HG03378 (cell line): ENCODE measurements at regions not wholly inside any gene's neighbourhood (a gene's known extent, or its start where the extent isn't known, plus 50 kb on each side); places are given as distances from the start of the nearest gene placed in this dataset.

Experiments used
- ATAC-seq: cut with Tn5 transposase; IDR thresholded peaks from one replicate; pipeline ENCODE4 v1.9.1; 2021; ENCODE audit warnings: mild to moderate bottlenecking, moderate library complexity; ENCODE audit not compliant: unreplicated experiment

DNA sequence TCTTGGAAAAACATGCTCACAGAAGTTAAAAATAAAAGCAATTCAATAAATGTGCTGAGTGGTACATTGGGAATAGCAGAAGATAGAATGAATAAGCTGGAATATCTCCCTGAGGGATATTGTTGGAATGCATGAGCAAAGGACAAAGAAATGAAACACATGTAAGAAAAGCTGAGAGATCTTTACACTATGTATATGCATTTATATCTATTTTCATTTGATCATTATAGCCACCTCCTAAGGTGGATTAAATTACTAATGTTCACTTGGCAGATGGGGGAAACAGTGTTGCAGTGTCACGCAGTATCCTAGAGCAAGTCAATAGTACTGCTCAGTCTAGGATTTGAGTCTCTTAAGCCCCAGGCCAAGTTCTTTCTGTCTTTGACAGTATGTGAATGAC is 542.0 kb upstream of the MARCKS start:
- ATAC-seq, result no peak

DNA sequence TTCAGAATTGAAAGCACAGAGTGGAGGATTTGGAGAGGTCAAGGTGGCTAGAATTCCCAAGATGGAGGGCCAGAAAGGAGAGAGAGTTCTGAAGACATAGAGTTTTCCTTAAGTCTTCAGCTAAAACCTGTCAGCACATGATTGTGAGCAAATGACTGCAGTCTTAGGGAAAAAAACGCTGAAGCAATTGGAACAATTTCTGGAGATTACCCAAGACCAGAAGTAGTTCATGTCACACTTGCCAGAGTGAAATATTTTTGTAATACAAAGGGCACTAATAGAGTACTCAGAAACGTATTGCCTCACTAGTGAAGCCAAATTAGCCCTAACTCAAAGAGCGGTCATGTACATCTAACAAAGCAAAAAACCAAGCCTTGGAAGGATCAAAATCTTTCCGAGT is 541.3 kb upstream of the MARCKS start:
- no peak for ATAC-seq

DNA sequence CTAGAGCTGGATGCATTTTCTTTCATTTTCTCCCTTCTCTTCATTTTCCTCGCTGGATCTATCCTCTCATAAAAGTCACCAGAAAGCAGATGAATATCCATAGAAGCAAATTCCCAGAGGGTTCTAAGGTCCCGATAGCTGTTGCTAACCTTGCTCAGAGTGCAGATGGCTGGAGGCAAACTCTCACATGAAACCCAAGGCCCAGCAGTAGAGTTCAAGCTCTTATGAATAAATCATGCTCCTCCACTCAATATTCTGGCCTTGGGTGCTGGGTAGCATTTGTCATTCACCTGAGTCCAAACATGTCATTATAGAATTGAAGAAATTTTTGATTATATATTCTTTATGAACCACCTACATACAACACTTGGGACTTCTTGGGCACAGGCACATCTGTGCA is 539.7 kb upstream of the MARCKS start:
- no peak for ATAC-seq

DNA sequence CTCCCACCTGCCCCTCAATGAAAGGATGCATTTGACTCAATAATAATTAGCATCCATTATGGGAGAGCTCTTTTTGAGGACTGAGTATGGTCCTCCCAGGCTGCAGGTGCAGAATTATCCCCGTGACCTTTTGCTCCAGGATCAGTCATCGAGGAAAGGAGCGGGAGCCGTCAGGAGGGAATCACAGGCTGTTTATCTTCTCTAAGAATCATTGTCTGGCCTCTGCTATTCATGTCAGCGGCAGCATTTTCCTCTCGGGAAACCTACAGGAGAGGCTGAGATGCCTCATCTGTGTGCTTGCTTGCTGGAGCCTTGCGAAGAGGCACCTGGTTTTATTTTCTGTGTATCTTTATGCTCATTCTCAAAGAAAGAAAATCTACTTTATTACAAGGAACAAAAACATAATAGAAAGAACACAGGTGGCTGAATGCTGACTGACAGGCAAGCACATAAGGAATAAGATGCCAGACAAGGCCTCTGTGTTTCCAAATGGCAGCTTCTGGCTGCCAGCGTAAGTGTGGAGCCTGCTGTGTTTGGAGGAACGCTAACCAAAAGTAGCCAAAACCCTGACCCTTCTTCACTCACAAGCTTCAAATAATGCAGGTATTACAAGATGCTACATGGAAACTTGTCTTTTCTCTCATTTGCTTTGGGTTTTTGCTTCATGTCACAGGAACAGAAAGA is 539.1 kb upstream of the MARCKS start:
- no peak for ATAC-seq

DNA sequence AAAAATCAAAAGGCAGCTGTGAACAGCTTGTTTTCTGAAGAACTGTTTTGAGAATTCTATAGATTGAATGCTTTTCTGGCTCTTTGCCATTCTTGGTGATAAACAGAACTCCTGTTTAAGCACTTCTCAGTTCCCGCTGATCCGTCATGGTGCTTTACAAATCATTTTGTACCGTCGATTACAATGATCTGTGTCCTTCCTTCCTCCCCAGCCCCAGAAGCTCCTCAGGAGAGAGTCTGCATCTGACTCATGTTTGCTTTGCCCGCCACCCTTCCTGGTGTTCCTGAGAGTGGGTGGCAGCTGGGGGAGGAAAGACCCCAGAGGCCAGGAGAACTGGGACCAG is 538.6 kb upstream of the MARCKS start:
- ATAC-seq, result no peak

DNA sequence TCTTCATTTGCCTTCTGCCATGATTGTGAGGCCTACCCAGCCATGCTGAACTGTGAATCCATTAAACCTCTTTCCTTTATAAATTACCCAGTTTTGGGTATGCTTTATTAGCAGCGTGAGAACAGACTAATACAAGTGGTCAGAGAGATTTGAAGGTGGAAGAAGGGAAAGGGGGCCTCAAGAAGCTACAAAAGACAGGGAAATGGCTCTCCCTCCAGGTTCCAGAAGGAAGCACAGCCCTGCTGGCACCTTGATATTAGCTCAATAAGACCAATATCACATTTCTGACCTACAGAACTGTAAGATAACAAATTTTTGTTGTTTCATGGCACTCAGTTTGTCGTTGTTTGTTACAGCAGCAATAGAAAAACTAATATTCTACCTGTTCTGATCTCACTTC is 536.5 kb upstream of the MARCKS start:
- ATAC-seq, result no peak

DNA sequence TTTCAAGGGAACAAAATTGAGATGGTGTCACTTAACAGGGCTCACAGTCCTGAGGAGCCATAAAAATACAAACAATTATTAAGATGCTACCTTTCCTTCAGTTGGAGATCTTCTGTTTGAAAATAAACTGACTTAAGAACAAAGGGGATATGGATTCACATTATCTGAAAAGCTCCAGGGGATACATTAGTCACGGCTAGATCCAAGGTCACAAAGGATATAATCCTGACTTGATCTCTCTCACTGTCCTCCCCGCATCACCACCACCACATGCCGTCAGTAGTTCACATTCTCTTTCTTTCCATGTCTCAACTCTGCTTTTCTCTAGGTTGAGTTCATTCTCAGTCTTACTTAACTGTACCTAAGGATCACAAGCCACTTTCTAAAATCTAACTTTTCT is 530.4 kb upstream of the MARCKS start:
- no peak for ATAC-seq

DNA sequence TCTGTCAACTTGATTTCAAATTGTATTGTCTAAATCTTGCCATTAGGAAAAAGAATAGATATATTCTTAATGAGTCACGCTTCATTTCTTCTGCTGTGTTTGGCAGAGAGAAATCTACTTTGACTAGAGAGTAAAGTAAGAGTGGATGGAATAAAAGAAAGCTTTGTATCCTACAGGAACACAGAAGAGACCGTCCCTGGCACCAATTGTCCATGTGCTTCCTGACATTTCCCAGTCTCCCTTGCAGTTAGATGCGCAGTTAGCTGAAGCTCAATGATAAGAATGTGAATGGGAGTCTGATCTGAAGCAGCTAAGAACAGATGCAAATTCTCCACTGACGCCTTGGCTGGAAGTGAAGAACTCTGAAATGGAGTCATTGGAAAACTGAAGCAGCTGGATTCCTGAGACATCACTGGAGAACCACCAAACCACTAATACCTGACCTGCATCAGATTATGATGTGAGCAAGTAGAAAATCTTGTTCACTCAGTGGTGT is 528.2 kb upstream of the MARCKS start:
- no peak for ATAC-seq

DNA sequence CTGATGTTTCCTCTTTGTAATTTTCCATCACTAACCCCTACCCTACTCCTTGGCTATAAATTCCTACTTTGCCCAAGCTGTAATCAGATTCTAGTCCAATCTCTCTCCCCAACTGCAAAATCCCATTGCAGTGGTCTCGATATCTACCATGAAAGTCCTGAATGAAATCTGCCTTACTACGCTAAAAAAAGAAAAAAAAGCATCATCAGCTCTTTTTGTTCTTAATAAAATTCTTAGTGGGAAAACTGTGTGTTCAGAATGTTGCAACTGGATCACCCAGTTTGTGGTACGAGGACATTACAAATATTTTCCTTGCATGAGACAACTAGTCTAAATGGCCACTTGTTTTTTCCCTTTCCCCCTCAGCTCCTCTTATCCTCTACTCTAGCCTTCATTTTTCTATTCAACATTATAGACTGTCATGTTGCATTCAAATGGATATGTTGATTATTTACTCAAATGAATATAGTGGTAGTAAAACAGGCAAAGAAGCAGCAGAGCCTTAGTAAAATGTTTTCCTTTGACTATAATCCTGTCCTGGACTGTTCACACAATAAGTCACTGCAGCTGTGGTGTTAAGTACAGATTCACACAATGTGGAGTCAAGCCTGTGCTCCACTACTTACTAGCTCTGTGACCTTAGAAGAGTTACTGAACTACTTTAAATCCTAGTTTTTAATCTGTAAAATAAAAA is 527.1 kb upstream of the MARCKS start:
- no peak for ATAC-seq

DNA sequence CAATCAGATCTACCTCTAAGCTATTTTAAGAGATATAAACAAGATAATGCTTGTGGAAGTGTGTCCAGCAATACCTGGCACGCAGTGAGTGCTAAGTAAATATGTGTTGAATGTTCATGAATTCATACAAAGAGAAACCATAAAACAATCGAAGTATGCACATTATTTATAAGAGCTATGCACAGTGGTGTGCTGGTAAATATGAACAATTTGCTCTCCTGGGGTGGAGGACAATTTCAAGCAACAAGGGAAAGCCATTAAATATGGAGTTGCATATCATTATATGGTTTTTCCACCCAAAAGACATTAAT is 526.6 kb upstream of the MARCKS start:
- ATAC-seq, result no peak

DNA sequence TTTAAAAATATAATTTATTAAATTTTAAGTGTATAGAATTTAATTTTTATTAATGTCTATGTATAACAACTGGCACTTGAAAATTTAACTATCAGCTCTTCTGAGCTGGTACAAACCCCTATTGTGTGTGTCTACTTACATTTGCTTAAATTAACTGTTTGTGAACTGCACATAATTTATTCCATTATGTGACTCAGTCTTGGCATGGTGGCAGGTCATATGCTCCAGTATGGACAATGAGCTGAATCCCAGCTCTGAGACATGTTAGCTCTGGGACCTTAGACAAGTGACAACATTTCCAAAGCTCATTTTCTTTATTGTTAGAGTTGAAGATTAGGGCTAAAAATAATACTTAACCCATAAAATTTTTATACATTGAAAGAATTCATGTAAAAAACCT is 526.1 kb upstream of the MARCKS start:
- no peak for ATAC-seq

DNA sequence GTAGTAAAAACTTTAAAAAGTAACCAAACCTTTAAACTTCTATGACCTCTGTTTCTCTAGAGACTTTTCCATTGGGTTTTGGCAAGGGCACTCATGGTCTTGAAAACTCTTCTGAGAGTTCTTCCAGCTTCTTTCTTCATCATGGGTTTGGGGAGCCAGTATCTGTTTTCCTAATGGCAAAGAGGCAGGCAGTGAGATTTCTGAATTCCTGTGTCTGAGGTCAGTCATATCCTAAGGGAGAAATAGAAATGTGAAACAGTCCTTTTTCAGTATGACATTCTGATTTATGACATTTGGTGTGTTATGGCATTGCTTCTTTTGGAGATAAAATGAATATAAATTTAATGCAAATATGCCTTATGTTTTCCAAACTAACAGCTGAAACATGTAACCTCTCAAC is 518.5 kb upstream of the MARCKS start:
- no peak for ATAC-seq

DNA sequence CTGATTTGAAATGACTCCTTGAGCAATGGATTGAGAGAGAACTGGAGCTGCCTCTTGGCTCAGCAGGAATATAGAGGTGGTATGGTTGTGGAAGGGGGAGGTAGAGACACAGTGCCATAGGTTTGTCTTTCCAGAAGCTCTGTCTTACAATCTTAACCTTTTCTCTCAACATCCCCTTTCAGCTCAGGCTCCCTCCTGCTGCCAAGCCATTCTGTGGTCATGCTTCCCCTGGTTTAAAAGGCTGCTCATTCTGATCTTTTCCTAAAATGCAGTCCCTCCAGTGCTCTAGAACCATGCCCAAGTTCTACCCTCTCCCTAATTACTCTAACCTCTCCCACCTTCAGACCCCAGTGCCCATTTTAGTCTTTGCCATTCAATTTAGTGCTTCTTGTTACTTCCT is 517.9 kb upstream of the MARCKS start:
- ATAC-seq, result no peak

DNA sequence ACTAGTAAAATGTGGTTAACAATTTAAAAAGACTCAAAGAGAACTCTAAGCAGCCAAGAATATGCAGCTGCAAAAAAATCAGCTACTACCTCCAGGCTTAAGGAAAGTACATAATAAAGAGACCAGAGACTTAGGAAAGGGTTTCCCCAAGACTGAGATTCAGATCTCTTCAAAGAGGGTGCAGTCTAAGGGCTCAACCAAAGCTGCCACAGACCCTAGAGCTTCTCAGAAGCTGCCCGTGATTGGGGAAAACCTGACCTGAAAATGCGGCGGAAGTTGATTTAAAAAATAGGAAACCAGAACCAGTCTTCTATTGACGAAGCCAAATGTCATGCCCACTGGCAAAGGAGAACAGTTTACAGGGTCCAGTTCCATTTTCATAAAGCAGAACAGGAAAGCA is 516.8 kb upstream of the MARCKS start:
- no peak for ATAC-seq

DNA sequence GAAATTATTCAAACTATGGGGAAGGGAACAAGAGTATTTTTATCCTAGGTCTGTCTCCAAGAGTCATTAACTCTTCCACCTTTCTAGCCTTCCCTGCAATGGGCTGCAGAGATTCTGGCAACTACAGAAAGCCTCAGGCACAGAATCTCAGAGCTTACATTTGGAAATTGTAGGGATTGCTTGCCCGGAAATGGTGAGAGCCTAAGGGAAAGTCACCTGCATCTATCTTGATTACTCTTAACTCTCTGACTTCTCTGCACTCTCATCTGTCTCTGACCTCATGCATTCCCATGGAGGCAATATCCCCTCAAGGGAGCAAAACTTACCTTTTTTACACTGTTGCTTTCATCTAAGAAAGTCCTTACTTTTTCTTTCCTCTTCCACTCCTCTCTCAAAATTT is 513.2 kb upstream of the MARCKS start:
- ATAC-seq, result no peak

DNA sequence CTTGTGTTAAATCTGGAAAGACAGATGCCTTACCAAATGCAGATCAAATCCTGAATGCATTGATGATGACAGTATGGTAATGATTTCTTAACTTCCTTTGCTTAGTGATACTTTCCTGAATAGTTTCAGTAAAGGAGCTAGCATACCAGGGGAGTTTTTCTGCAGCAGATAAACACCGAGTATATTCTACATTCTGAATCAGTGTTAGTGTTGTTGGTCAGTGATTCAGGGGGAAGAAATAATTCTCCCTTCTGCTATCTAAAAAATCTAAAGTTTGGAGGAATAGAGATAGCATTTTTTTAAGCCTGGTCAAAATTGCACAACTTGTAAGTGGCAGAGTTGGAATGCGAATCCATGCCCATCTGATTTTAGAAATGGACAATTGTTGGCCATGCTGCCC is 512.2 kb upstream of the MARCKS start:
- no peak for ATAC-seq

DNA sequence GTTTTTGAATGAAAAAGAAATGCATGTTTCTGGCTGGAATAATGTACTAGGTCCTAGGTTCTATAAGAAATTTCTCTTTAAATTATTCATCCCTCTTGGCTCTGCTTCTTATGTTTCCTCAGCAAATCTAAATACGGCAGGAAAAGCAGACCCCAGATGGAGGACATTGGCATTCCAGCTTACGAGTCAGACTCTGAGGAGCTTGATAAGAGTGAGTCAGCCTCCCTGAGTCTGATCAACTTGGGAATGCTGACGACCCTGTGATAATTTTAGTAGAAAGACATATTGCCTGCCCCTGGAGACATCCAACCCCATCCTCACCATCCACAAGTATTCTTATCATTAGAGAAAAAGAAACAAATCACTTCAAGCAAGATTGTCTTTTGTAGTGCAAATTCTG is 509.7 kb upstream of the MARCKS start:
- no peak for ATAC-seq

DNA sequence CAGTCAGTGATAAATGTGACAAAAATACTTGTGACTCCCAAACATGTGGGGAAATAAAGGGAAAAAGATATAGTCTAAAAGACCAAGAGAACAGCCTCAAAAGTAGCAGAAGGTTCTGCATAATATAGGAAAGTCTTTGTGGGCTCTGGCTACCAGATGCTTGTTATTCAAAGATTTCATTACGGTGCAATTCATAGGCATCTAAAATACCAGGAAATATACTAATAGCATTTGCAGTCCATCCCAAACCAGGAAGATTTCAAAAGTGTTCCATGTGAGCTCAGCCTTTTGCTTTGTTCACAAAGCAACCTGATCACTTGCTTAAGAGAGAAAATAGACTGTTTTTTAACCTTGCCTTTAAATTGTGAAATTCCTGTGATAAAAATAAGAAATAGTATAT is 506.7 kb upstream of the MARCKS start:
- ATAC-seq, result no peak

DNA sequence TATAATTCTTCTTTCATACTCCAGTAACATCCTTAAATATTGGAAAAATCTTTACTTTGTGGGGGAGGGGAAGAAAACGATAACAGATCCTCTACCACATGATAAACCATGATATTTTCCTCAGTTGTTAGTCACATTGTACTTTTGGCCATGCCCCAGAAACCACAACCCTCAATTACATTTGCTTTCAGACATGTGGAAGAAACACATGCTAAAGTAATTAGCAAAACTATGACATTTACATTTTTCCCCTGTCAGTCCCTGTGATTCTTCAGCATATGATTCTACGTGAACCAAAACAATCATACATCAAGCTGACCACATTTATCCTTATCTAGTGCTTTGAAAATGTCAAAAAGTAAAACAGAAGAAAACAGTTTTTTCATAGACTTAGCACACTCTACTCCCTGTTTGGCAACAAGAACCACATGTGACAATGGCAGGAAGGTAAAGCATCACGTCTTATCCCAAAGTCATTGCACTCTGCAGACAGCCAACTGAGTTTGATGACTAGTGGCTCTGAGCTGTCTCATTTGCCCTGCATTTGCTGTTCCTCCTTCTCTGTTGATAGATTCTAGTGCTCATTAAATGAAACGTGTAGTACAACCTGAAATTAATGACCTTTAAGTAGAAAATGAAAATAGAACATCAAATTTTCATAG is 505.8 kb upstream of the MARCKS start:
- no peak for ATAC-seq

DNA sequence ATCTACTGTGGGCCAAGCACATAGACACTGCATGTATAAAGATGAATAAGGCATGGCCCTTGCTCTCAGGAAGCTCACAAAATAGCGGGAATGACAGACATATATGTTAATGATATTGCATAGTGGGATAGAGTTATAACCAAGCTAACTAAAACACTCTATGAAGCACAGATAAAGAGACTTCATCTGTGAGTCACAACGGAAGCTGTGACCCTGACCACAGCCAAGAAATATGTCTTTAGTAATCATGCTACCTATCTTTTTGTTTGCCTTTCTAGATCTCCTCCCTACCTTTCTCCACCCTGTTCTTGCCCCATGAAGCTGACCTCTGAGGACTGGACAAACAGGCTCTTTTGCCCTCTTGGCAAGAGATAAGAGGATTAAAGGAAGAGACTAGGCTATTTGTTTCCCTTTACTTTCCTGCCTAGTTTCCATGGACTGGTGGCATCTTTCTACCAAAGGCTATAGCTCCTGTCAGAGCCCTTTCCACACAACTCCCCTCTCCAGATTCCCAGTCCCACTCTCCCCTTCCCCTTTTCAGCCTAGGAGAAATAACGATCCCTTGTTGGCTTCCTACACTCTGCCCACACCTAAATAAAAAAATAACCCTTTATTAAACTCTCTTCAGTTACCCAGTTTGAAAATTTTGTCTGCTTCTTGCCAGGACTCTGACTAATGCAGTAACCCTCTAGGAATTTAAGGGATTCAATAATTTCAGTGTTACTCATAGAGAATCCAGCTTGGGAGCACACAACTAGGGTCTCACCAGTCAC is 504.9 kb upstream of the MARCKS start:
- ATAC-seq, result no peak

DNA sequence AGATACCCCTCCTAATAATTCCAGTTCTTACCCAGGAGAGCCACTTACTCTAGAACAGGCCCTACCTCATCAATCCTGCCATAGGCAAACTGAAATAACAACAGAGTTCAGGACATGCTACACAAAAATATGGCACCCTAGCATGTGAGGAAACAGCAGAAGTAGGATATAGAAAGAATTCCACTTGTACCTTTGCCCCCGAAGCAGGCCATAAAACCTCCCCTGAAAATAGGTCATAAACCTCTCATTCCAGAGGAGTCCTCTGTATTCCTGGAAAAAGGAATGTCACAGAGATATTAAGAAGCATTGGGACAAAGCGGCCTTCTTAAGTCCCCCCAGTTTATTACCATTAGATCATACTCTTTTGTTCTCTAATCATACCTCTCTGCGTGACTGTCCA is 504.3 kb upstream of the MARCKS start:
- ATAC-seq, result no peak

DNA sequence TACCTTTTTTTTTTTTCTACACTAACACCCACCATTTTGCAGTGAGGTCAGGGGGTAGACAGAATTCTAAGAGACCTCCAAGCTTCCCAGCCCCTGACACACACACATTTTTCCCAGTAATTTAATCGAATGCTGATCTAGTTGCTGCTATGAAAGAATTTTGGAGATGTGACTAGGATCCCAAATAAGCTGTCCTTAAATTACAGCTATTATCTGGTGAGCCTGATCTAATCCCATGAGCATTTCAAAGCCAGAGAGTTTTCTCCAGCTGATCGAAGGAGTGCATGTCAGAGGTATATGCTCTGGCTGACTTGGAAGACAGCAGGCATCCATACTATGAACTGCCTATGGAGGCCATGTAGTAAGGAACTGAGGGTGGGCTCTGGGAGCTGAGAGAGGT is 503.8 kb upstream of the MARCKS start:
- ATAC-seq, result no peak
